Large intestine (tissue), 3 donors: ENCODE measurements at regions not wholly inside any gene's neighbourhood (a gene's known extent, or its start where the extent isn't known, plus 50 kb on each side); places are given as distances from the start of the nearest gene placed in this dataset.

Experiments used
- DNase-seq, 2 donors: peaks; one replicate each; pipeline versions ENCODE4 v3.0.0 to v3.0.0-alpha.2; 2013
- H3K27ac ChIP-seq: one replicate; pipeline ENCODE4 v1.5.1; 2013; ENCODE audit warnings: low read length
- H3K27me3 ChIP-seq: 2 replicates; pipeline ENCODE4 v1.6.1; 2013; ENCODE audit warnings: low read length; ENCODE audit not compliant: control insufficient read depth, insufficient read depth
- H3K36me3 ChIP-seq: 2 replicates; pipeline ENCODE4 v1.6.1; 2013; ENCODE audit warnings: low read length; ENCODE audit not compliant: control insufficient read depth, insufficient read depth
- H3K4me1 ChIP-seq: one replicate; pipeline ENCODE4 v1.6.1; 2013; ENCODE audit warnings: low read length; ENCODE audit not compliant: control insufficient read depth, insufficient read depth
- H3K4me3 ChIP-seq: one replicate; pipeline ENCODE4 v1.5.1; 2013; ENCODE audit warnings: low read length
- H3K9me3 ChIP-seq: one replicate; pipeline ENCODE4 v1.6.1; 2013; ENCODE audit warnings: mild to moderate bottlenecking, low read depth, low read length, moderate library complexity; ENCODE audit not compliant: control insufficient read depth
- WGBS: methylation state at CpG from one replicate; pipeline ENCODE4 v1.1.5; 2013; ENCODE audit warnings: low lambda C conversion rate; ENCODE audit not compliant: insufficient coverage; 5-methylcytosine and 5-hydroxymethylcytosine counted together

- H3K27ac ChIP-seq: no peak overlapping the region
- no peaks in the 10 kb centered on the region for H3K36me3 ChIP-seq
- no peaks in the 10 kb centered on the region for H3K4me1 ChIP-seq
- H3K4me3 ChIP-seq: no peak overlapping the region
- no peaks in the 10 kb centered on the region for H3K9me3 ChIP-seq
- no peaks in the 10 kb centered on the region for H3K27me3 ChIP-seq
- no peak for DNase-seq
Observed at GRCh38 chrX:65610481-65610880, 57.0 kb upstream of the MSN start.

- Histone ChIP-seq H3K4me1 (no peaks in the 10 kb centered on the region), H3K27ac (no peak overlapping the region), H3K4me3 (no peak overlapping the region), H3K9me3 (no peaks in the 10 kb centered on the region), H3K36me3 (no peaks in the 10 kb centered on the region), H3K27me3 (no peaks in the 10 kb centered on the region)
- no peak for DNase-seq
- WGBS: 60% methylated on average over 2 of the region's 3 CpGs
Observed at GRCh38 chrX:65610040-65610439, 57.4 kb upstream of the MSN start.

- Histone ChIP-seq H3K36me3 (no peaks in the 10 kb centered on the region), H3K9me3 (no peaks in the 10 kb centered on the region), H3K4me3 (no peak overlapping the region), H3K27me3 (no peaks in the 10 kb centered on the region), H3K27ac (no peak overlapping the region), H3K4me1 (no peaks in the 10 kb centered on the region)
- no peak for DNase-seq
- no CpG with 5 or more reads among the region's 4 CpGs for WGBS
Observed at GRCh38 chrX:65609237-65609636, 58.2 kb upstream of the MSN start.

- Histone ChIP-seq H3K27ac (no peak overlapping the region), H3K27me3 (no peaks in the 10 kb centered on the region), H3K4me3 (no peak overlapping the region), H3K4me1 (no peaks in the 10 kb centered on the region), H3K36me3 (no peaks in the 10 kb centered on the region), H3K9me3 (no peaks in the 10 kb centered on the region)
- no peak for DNase-seq
- WGBS: no CpG with 5 or more reads among the region's 3 CpGs
Observed at GRCh38 chrX:65608026-65608425, 59.4 kb upstream of the MSN start.

GRCh38 chrX:65607070-65607742 is 60.2 kb upstream of the MSN start:
- Histone ChIP-seq H3K27me3 (no peaks in the 10 kb centered on the region), H3K9me3 (no peaks in the 10 kb centered on the region), H3K36me3 (no peaks in the 10 kb centered on the region), H3K4me3 (no peak overlapping the region), H3K27ac (no peak overlapping the region), H3K4me1 (no peaks in the 10 kb centered on the region)
- DNase-seq: no peak
- WGBS: no CpG with 5 or more reads among the region's 3 CpGs

GRCh38 chrX:65602221-65602560 is 65.3 kb upstream of the MSN start:
- no peaks in the 10 kb centered on the region for H3K36me3 ChIP-seq
- H3K9me3 ChIP-seq: no peaks in the 10 kb centered on the region
- no CpG with 5 or more reads among the region's 2 CpGs for WGBS

GRCh38 chrX:65601530-65602220 is 65.8 kb upstream of the MSN start:
- Histone ChIP-seq H3K36me3 (no peaks in the 10 kb centered on the region), H3K4me1 (no peaks in the 10 kb centered on the region), H3K4me3 (no peak overlapping the region), H3K27ac (peak overlapping the region; percentile 23), H3K9me3 (no peaks in the 10 kb centered on the region), H3K27me3 (no peaks in the 10 kb centered on the region)
- DNase-seq: peak; percentile 25 to 40
- WGBS: no CpG with 5 or more reads among the region's 3 CpGs

More at GRCh38 chrX:65602221-65602560, 65.3 kb upstream of the MSN start:
- Histone ChIP-seq H3K27ac (no peak overlapping the region), H3K4me1 (no peaks in the 10 kb centered on the region), H3K4me3 (no peak overlapping the region), H3K27me3 (no peaks in the 10 kb centered on the region)
- no peak for DNase-seq

- Histone ChIP-seq H3K4me1 (no peaks in the 10 kb centered on the region), H3K36me3 (no peaks in the 10 kb centered on the region), H3K27ac (no peak overlapping the region), H3K4me3 (no peak overlapping the region), H3K9me3 (no peaks in the 10 kb centered on the region), H3K27me3 (no peaks in the 10 kb centered on the region)
- no CpG with 5 or more reads among the region's 3 CpGs for WGBS
- DNase-seq: no peak
Observed at GRCh38 chrX:65601126-65601525, 66.3 kb upstream of the MSN start.

GRCh38 chrX:65600106-65600505 is 65.5 kb upstream of the LAS1L start:
- Histone ChIP-seq H3K9me3 (no peaks in the 10 kb centered on the region), H3K4me3 (no peak overlapping the region), H3K27ac (no peak overlapping the region), H3K27me3 (no peaks in the 10 kb centered on the region), H3K4me1 (no peaks in the 10 kb centered on the region), H3K36me3 (no peaks in the 10 kb centered on the region)
- DNase-seq: no peak
- no CpG with 5 or more reads among the region's 7 CpGs for WGBS

- WGBS: no CpG with 5 or more reads among the region's 8 CpGs
- H3K4me1 ChIP-seq: no peaks in the 10 kb centered on the region
Observed at GRCh38 chrX:65598559-65599147, 64.1 kb upstream of the LAS1L start.

More at GRCh38 chrX:65598559-65599147, 64.1 kb upstream of the LAS1L start:
- Histone ChIP-seq H3K27me3 (no peaks in the 10 kb centered on the region), H3K36me3 (no peaks in the 10 kb centered on the region), H3K4me3 (no peak overlapping the region), H3K9me3 (no peaks in the 10 kb centered on the region), H3K27ac (no peak overlapping the region)
- DNase-seq: no peak
